ENCODE measurements at regions not wholly inside any gene's neighbourhood (a gene's known extent, or its start where the extent isn't known, plus 50 kb on each side); places are given as distances from the start of the nearest gene placed in this dataset.
"Not testable (repeated sequence)": the region's sequence is repeated elsewhere in the genome, so short reads cannot be mapped to it uniquely, and the experiment has no call there.

- DNase-seq = peak; percentile 95
Measured at GRCh38 chr5:51172903-51173626, 210.2 kb upstream of the ISL1 start.

GRCh38 chr5:51181208-51181894 is 201.9 kb upstream of the ISL1 start:
- DNase-seq = no peak

GRCh38 chr5:51185850-51186329 is 197.4 kb upstream of the ISL1 start:
- no peak for DNase-seq

GRCh38 chr5:51188001-51188591 is 195.2 kb upstream of the ISL1 start:
- DNase-seq = peak; percentile 77

- DNase-seq = peak; percentile 21
Measured at GRCh38 chr5:51194671-51195070, 188.6 kb upstream of the ISL1 start.

- DNase-seq = peak; percentile 94
Measured at GRCh38 chr5:51201024-51201423, 182.2 kb upstream of the ISL1 start.

GRCh38 chr5:51201708-51202107 is 181.5 kb upstream of the ISL1 start:
- no peak for DNase-seq

- DNase-seq = peak; percentile 19
Measured at GRCh38 chr5:51202161-51202560, 181.1 kb upstream of the ISL1 start.

- no peak for DNase-seq
Measured at GRCh38 chr5:51203598-51203997, 179.7 kb upstream of the ISL1 start.

- no peak for DNase-seq
Measured at GRCh38 chr5:51208296-51208695, 175.0 kb upstream of the ISL1 start.

- no peak for DNase-seq
Measured at GRCh38 chr5:51214746-51215145, 168.5 kb upstream of the ISL1 start.

GRCh38 chr5:51225789-51226742 is 157.2 kb upstream of the ISL1 start:
- DNase-seq = peak; percentile 87

- peak; percentile 36 for DNase-seq
Measured at GRCh38 chr5:51227963-51228470, 155.2 kb upstream of the ISL1 start.

GRCh38 chr5:51230336-51230735 is 152.9 kb upstream of the ISL1 start:
- no peak for DNase-seq

GRCh38 chr5:51242456-51242855 is 140.8 kb upstream of the ISL1 start:
- no peak for DNase-seq

- DNase-seq = not testable (repeated sequence)
Measured at GRCh38 chr5:51250957-51251356, 132.3 kb upstream of the ISL1 start.

- no peak for DNase-seq
Measured at GRCh38 chr5:51271261-51271660, 112.0 kb upstream of the ISL1 start.

GRCh38 chr5:51273021-51273420 is 110.2 kb upstream of the ISL1 start:
- DNase-seq = no peak

- DNase-seq = no peak
Measured at GRCh38 chr5:51273871-51274270, 109.4 kb upstream of the ISL1 start.

- no peak for DNase-seq
Measured at GRCh38 chr5:51275428-51275827, 107.8 kb upstream of the ISL1 start.

- DNase-seq = no peak
Measured at GRCh38 chr5:51276250-51276649, 107.0 kb upstream of the ISL1 start.

- DNase-seq = no peak
Measured at GRCh38 chr5:51278539-51278938, 104.7 kb upstream of the ISL1 start.

Measured in NCI-H2171 (cell line).